ENCODE measurements at regions not wholly inside any gene's neighbourhood (a gene's known extent, or its start where the extent isn't known, plus 50 kb on each side); places are given as distances from the start of the nearest gene placed in this dataset.
"Not testable (repeated sequence)": the region's sequence is repeated elsewhere in the genome, so short reads cannot be mapped to it uniquely, and the experiment has no call there.

- FAIRE-seq (no peak), DNase-seq (ENCODE audit: insufficient read length, low spot score) (no peak)
These were observed 55.0 kb upstream of the METRNL start for GRCh38 chr17:83024218-83024971.

GRCh38 chr17:83025636-83026280, 53.7 kb upstream of the METRNL start:
- no peak for FAIRE-seq
- TF ChIP-seq CTCF (IDR thresholded peaks at IDR 0.05; ENCODE audit: insufficient read depth, missing control alignments): no peak
- DNase-seq (ENCODE audit: insufficient read length, low spot score): no peak

More at GRCh38 chr17:83024218-83024971, 55.0 kb upstream of the METRNL start:
- TF ChIP-seq CTCF (IDR thresholded peaks at IDR 0.05; ENCODE audit: insufficient read depth, missing control alignments): no peak

GRCh38 chr17:83026311-83026811, 53.0 kb upstream of the METRNL start:
- no peak for DNase-seq (ENCODE audit: insufficient read length, low spot score)
- no peak for TF ChIP-seq CTCF (IDR thresholded peaks at IDR 0.05; ENCODE audit: insufficient read depth, missing control alignments)
- no peak for FAIRE-seq

GRCh38 chr17:83026921-83027320, 52.5 kb upstream of the METRNL start:
- not testable (repeated sequence) for DNase-seq (ENCODE audit: insufficient read length, low spot score); FAIRE-seq

GRCh38 chr17:83028851-83029250, 50.6 kb upstream of the METRNL start:
- FAIRE-seq: no peak

GRCh38 chr17:83029571-83029970, 49.8 kb upstream of the METRNL start:
- DNase-seq (ENCODE audit: insufficient read length, low spot score) (no peak), FAIRE-seq (no peak)
- TF ChIP-seq CTCF (IDR thresholded peaks at IDR 0.05; ENCODE audit: insufficient read depth, missing control alignments): no peak

More at GRCh38 chr17:83028851-83029250, 50.6 kb upstream of the METRNL start:
- TF ChIP-seq CTCF (IDR thresholded peaks at IDR 0.05; ENCODE audit: insufficient read depth, missing control alignments): no peak
- DNase-seq (ENCODE audit: insufficient read length, low spot score): no peak
